GM19351 (cell line): ENCODE measurements at regions not wholly inside any gene's neighbourhood (a gene's known extent, or its start where the extent isn't known, plus 50 kb on each side); places are given as distances from the start of the nearest gene placed in this dataset.
"Not testable (repeated sequence)": the region's sequence is repeated elsewhere in the genome, so short reads cannot be mapped to it uniquely, and the experiment has no call there.

Experiments used
- ATAC-seq: cut with Tn5 transposase; IDR thresholded peaks from one replicate; pipeline ENCODE4 v1.9.1; 2021; ENCODE audit warnings: mild to moderate bottlenecking, moderate library complexity; ENCODE audit not compliant: unreplicated experiment

DNA sequence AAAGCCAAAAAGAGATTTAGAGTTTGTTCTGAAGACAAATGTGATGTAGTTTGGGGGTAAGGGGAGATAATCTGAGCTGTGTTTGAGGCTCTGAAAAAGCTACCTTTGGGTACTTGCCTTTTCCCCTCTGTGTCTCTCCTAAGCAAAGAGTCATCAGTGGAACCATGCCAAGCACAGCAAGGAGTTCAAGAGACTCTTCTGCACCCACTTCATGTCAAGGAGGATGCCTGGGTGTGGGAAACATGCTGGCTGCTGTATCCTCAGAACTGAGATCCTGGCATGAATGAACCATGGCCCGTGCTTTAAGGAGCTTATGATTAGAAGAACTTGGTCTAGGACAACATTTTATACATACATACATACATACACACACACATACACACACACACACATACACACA, 142.9 kb downstream of the NOC3L start:
- ATAC-seq: no peak

DNA sequence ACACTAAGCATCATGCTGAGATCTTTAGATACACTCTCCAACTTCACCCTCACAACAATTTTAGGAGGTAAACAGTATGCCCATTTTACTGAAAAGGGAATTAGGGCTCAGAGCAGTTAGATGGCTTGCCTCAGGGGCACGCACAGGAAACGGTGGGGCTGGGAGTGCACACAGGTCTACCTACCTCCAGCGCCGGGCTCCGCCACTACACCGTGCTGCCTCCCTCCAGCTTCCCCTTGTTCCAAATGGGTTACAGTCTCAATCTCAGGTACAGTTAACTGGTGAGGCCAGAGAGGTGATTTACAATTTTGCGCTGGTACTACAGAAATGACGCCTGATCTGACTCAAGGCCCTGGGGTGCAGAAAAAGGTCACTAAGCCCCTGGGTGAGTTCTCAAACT, 142.0 kb downstream of the NOC3L start:
- no peak for ATAC-seq

DNA sequence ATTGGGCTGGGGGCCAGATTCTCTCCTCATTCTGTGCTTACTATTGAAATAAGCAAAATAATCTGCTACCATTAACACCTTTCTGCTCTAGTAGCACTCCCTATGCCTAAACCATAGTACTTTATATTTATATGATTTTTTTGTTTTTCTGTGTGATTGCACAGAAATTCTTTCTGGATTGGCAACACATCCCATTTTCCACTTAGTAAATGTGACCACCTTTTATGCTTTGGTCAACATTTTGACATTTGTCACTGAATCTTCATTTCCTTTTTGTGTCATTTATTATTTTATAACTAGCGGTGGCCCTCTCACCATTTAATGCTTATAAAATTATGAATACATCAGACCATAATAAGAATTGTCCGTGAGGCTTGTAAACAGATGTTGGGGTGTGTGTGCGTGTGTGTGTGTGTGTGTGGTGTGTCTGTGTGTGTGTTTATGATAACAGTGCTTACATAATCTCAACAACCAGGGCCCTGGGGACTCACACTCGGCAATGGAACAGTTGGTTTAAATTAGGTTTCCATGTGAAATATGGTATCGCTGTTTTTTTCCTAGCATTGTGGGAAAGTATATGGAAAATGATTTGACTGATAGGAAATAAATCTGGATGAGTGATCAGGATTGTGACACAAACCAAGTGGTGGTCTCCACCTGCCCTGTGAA, 138.9 kb downstream of the NOC3L start:
- ATAC-seq: no peak

DNA sequence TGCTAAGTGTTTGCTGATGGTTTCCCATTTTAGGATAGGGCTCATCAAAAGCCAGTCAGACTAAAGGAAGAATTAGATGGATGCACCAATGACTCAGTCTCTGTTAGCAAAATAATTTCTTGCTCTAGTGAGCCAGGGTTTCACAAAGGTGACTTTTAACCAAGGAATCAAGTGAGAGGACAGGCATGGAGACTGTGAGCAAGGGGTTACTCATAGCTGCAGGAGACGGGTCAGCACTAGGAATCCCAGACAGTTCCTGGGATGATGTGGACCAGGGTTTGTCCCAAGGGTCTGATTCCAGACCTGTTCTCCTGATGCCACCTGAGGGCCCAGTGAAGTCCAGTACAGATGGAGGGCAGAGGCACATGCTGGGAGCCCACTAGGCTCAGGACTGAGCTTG, 138.1 kb downstream of the NOC3L start:
- no peak for ATAC-seq

DNA sequence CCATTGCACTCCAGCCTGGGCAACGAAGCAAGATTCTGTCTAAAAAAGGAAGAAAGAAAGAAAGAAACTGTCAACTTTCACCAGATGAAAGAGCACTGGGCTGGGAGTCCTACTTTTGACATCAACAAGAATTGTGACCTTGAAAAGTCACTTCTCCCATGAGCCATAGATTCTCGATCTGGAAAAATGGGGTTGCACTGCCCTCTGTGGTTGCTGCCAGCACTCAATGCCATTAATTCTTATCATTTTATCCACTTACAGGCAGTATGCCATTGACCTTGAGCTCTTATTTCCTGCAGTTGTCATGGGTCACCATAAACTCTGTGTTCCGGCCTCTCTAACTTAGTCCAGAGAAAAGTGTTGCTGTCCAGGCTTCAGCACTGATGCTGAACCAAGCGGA, 137.2 kb downstream of the NOC3L start:
- ATAC-seq: no peak

DNA sequence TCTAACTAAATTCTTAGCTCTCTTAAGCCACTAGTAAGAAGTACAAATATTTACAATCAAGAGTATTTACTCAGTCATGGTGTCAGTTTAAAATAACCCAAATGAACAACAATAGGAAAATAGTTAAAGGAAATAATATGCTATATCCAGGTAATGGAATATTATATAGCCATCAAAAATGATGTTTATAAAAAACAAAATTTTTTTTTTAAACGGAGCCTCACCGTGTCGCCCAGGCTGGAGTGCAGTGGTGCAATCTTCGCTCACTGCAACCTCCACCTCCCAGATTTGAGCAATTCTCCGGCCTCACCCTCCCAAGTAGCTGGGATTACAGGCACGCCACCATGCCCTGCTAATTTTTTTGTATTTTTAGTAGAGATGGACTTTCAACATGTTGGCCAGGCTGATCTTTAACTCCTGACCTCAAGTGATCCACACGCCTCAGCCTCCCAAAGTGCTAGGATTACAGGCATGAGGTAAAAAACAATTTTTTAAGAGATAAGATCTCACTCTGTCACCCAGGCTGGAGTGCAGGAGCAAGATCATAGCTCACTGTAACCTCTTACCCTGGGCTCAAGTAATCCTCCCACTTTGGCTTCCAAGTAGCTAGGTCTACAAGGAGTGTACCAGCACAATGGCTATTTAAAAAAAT, 132.5 kb downstream of the NOC3L start:
- no peak for ATAC-seq

DNA sequence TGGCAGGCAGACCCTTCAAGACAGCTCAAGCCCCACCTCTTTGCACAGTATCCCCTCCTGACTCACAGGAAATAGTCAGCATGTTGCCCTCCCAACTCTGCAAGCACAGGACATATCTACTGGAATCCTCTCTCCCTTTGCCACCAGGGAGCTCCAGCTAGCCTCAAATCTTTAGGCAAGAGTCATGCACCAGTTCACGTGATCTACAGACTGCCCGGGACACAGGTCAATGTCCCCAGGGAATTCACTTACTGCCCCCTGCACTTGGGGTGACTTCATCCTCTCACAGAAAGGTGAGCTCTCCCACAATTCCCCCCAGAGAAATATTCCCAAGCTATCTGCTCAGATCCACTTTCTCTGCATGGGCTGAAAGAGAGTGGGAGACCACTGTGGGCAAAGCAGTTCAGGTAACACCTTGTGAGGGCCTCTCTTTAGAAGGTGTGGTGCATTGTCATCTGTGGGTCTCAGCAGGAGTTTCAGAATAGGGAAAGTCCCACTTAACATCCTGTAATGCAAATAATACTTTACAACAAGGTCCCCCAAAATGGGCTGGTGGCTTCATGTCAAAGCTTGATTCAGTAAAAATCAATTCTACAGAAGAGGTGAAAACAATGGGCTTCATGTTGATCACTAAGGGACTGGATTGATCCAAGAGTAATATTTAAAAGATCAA, 129.9 kb downstream of the NOC3L start:
- ATAC-seq: peak; percentile 82

DNA sequence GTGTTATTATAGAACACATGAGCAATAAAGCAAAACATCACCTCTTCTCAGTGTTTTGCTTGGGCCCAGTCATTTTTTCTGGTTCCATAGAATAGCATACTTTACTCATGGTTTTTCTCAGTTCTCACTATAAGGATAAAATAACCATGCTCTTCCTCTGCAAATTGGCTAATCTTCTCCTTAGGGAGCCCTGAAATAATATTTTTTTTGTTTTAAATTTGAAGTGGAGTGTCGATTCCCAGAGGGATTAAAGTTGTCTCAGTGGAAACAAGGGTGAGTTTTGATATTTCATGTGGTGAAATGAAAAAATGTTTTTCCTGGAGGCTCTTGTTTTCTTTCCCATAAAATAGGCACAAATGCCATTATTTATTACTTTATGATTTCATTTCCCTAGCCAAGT, 127.3 kb downstream of the NOC3L start:
- ATAC-seq: no peak

DNA sequence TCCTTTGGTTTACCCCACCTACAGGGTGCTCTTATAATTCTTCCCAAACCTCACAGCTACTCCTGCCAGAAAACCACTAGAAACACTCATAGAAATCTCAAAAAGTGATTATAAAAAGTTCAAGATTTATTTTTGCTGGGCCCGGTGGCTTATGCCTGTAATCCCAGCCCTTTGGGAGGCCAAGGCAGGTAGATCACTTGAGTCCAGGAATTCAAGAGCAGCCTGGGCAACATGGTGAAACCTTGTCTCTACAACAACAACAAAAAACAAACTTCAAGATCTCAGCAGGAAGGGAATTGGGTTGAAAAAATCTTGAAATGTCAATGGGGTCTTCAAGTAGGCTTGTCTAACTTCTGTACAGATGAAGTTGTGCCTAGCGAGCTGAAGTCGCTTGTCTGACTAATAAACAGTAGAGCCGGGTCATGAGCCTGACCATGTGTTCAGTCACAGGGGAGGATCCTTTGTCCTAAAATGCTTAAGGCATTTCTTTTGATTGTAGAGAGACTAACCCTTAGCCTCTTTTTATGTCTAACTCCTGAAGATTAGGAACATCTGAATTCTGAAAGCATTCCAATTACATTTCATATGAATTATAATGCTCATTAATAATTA, 124.6 kb downstream of the NOC3L start:
- no peak for ATAC-seq

DNA sequence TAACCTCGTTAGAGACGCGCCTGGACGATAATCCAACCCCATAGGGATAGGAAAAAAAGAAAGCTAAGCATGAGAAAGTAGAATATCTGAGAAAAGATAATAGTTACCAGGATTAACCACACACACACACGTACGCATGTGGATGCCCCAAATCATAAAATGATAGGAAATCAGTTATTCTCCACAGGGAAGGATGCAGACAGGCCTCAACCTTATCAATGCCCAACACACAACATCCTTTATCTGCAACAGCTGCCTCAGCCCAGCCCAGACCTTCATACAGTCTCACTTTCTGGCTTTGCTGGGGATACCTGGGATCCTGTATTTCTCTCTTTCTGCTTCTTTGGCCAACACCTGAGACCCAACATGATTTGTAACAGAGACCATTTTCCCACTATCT, 123.0 kb downstream of the NOC3L start:
- ATAC-seq: no peak

DNA sequence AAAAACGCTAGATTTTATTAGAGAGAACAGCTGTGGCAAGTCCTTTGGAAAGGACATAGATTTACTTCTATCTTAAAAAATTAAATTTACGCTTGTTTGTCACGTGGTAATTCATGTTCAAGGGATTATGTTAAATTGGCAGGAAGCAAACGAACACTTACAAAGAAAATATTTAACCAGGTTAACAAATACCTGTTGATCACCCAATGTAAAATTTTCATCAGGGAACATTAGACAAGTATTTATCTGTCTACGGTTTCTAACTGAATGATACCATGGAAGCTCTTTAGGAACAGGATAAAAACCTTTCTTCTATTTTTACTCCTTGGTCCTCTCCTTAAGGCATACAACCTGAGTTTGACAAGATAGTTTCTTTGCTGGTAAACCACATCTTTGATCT, 122.2 kb downstream of the NOC3L start:
- no peak for ATAC-seq

DNA sequence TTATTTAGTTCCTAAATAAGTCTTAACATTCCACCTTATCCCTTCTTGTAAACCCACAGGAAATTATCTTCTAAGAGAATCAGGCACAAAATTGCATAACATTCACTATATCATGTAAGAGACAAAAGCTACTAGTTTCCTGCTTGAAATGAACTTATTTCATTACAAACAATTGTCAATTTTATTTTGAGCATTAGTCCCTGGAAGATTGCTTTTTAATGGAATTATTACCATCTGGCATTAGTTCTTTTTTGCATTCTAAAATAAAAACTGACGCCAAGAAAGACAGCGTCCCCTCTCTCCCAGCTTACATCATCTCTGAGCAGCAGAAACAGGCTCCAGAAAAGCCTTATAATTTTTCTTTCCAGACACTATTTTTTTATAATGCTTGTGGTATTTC, 121.8 kb downstream of the NOC3L start:
- ATAC-seq: no peak

DNA sequence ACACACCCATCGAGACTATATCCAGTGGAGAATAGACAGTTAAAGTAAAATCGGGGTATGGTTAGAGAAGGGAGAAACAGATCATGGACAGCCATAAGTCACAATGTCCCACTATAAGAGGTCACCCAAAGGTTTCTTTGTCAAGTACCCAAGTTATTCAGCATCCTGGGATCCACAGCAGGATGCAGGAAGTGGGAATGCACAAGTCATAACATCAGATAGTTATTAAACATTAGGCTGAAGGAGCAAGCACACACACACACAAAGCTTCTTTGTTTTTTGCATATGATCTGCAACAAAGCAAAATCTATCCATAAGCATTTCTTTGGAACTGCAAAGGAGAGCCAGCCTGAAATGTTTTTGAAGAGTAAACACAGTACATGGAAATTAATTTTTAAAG, 111.6 kb downstream of the NOC3L start:
- no peak for ATAC-seq

DNA sequence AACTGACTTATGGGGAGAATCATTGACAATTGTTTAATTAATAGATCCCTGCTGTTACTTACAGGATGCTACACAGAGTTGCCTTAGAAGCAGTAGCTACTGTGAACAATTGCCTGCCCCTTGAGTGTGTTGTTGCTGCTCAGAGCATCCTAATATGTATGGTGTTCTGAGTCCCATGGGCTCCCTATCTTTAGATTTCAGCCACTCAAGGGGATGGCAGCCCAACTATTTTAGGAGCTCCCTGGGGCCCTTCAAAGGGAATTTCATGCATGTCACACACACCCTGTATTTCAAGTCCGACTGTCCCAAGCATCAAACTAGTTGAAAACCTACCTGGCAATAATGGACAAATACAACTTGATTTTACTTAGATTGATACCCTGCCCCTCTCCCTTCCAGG, 111.2 kb downstream of the NOC3L start:
- ATAC-seq: no peak

DNA sequence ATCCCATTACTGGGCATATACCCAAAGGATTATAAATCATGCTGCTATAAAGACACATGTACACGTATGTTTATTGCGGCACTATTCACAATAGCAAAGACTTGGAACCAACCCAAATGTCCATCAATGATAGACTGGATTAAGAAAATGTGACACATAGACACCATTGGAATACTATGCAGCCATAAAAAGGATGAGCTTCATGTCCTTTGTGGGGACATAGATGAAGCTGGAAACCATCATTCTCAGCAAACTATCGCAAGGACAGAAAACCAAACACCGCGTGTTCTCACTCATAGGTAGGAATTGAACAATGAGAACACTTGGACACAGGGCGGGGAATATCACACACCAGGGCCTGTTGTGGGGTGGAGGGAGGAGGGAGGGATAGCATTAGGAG, 105.3 kb downstream of the NOC3L start:
- ATAC-seq: not testable (repeated sequence)

DNA sequence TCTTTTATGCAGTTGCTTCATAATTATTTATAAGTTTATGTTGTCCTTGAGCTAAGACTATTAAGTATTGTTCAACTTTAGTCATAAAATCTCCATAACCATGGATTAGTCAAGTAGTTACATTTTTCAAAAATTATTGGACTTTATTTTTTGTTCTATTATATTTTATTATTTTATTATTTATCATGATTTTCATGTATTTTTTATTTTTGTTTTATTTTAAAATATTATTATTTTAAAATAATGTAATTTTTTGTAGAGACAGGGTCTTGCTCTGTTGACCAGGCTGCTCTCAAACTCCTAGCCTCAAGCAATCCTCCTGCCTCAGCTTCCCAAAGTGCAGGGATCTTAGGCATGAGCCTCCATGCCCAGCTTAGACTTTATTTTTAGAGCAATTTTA, 102.3 kb downstream of the NOC3L start:
- no peak for ATAC-seq

DNA sequence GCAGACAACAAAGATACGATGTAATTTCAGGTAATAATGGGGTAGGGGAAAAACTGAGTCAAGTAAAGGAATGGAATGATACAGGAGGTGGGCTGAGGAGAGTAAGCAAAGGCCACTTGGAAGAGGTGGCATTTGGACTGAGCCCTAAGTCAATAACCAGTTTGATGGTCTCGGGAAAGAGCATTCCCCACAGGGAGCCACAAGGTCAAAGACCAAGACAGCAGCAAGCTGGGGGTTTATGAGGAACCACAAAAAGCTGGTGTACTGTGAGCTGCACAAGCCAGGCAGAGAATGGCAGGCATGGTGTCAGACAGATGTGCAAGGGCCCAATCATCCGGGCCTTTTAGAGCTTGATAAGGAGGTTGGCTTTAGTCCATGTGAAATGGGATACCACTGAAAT, 98.7 kb downstream of the NOC3L start:
- no peak for ATAC-seq

DNA sequence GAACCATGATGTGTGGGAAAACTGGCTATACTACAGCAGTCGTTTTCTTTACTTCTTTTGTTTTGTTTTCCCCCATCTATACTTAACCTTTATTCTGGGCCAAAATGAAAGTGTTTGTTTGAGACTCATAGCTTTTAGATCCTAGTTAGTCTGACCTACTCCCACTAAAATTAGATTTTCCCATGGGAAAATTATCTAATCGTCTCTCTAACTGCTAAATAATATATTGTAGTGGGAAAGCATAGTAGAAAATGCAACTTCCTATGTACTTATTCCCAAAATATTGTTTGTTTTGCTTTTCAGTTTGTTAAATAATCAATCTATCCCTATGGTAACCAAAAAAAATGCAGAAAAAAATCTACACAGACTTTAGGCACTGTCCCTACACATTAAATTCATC, 96.6 kb downstream of the NOC3L start:
- no peak for ATAC-seq

DNA sequence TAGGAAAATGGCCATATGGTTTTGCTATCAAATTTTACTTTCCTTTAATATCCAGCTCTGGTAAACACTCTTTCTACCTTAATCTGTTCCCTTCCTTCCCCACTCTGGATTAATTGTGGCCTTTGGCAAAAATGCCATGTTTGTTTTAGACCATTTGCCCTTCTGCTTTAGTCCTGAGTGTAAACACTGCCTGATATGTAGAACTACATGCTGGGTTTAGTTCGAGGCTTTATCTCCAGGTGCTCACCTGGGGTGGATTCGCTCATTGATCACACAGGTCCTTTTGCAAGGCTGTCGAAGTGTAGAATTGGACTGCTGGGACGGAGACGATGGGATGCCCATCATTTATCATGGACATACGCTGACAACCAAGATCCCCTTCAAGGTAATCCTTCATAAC, 94.1 kb downstream of the NOC3L start:
- no peak for ATAC-seq

DNA sequence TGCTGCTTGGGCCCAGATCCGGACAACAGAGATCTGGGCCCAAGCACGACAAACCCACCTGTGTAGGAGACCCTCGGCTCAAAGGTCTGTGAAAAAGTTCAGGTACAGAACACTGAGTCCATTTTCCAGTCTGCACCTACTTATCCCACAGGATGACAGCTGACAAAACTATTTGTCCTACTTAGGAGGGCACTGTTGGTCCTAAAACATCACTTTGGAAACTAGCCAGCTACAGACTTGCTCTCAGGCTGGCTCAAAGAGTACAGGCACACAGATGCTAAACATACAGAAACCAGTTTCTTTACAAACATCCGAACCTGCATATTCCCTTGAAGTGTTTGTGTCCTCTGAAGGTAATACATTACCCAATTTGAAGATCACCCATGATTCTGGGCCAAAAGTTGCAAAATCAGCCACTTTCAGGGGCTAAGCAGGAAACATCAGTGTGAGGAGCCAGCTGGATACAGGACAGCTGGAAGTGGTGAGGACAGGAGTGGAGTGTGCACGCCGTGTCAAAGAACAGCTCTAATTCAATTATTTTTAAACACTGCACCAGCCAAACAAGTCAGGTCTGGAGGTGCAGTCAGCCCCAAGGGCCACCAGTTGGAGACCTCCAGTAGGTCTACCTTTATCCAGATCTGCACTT, 88.5 kb downstream of the NOC3L start:
- ATAC-seq: no peak

DNA sequence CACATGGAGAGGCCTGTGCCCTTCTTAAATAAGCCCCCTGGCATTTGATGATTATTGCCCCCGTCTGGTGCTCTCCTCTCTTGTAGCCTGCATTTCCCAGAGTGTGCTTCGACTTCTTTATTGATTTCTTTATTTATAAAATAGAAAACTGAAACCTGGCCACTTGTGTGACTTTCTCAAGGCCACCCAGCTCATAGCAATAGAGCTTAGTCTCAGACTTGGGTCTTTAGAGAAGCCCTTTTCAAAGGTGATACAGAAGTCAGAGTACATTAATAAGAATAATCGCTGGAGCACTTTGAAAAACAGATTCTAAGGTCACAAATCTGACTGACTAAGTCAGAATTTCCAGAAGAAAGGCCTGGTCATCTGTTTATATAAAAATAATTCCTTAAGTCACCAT, 86.6 kb downstream of the NOC3L start:
- ATAC-seq: no peak

DNA sequence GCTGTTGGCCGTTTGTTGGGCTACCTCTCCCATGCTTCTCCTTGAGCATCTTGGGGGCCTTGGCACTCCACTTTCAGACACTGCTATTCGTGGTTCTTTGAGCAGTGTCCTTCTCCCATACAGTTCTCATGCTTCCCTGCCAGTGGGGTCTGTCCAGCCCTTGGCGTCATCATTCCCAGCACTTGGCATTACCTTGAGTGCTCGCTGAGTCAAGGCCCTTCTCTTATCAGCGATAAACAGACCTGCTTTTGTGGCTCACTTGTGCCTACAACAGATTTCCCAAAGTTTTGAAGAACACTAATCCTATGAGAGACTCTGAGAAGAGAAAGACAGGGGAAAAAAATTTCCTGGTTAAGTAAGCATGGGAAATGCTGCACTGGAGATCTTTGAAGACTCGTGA, 85.3 kb downstream of the NOC3L start:
- no peak for ATAC-seq
